OCI-LY7 (cell line): ENCODE measurements at regions not wholly inside any gene's neighbourhood (a gene's known extent, or its start where the extent isn't known, plus 50 kb on each side); places are given as distances from the start of the nearest gene placed in this dataset.

Experiments
- EZH2phosphoT487 ChIP-seq: fragments of 200-600 bp; sonication (generic); IDR thresholded peaks from 2 replicates; pipeline ENCODE4 v1.6.1; 2018; ENCODE audit warnings: low read depth, borderline replicate concordance, mild to moderate bottlenecking, mixed run types, antibody characterized with exemption, low read length, moderate library complexity, mixed read lengths
- TF ChIP-seq, protein P1 (sequence below): fragments of 200-600 bp; sonication (generic); conservative IDR thresholded peaks from 2 replicates; pipeline ENCODE4 v1.5.1; 2014; ENCODE audit warnings: mild to moderate bottlenecking, antibody characterized with exemption, low read length, moderate library complexity, mixed read lengths

DNA sequence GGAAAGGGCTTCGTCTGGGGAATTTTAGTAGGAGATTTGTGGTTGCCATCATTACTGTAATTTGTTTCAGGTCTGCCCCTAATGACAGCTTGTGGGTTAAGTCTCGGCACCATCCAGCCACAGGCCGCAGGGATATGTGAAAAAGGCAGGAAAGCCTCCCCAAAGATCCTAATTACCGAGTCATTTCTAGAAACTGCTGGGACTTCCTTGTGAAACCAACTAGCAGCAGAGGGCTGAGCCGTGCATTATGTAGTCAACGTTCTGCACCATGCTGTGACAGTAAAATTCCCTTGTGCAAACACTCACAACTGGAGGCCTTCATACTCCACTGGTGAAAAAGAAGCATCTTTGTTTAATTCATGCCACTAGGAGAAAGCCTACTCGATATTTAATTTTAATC is 230.3 kb downstream of the MPDZ start:
- TF ChIP-seq, protein P1, sequence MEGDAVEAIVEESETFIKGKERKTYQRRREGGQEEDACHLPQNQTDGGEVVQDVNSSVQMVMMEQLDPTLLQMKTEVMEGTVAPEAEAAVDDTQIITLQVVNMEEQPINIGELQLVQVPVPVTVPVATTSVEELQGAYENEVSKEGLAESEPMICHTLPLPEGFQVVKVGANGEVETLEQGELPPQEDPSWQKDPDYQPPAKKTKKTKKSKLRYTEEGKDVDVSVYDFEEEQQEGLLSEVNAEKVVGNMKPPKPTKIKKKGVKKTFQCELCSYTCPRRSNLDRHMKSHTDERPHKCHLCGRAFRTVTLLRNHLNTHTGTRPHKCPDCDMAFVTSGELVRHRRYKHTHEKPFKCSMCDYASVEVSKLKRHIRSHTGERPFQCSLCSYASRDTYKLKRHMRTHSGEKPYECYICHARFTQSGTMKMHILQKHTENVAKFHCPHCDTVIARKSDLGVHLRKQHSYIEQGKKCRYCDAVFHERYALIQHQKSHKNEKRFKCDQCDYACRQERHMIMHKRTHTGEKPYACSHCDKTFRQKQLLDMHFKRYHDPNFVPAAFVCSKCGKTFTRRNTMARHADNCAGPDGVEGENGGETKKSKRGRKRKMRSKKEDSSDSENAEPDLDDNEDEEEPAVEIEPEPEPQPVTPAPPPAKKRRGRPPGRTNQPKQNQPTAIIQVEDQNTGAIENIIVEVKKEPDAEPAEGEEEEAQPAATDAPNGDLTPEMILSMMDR, result no peak
- TF ChIP-seq EZH2phosphoT487, result no peak
